Mucosa of descending colon (tissue), 3 donors: ENCODE measurements at regions not wholly inside any gene's neighbourhood (a gene's known extent, or its start where the extent isn't known, plus 50 kb on each side); places are given as distances from the start of the nearest gene placed in this dataset.

Experiments
- ATAC-seq: fragments of 200-7000 bp; cut with Tn5 transposase; one replicate; pipeline ENCODE4 v1.9.1; 2020; ENCODE audit warnings: mild to moderate bottlenecking, moderate library complexity
- DNase-seq, 3 donors: peaks; one replicate each; pipeline ENCODE4 v3.0.0-alpha.2; 2020
- H3K36me3 ChIP-seq: fragments of 200-600 bp; one replicate; pipeline ENCODE4 v1.8.0; 2021; ENCODE audit warnings: low read depth, mild to moderate bottlenecking
- H3K4me1 ChIP-seq: fragments of 200-600 bp; one replicate; pipeline ENCODE4 v1.8.0; 2021; ENCODE audit warnings: low read depth, mild to moderate bottlenecking
- H3K4me3 ChIP-seq: fragments of 200-600 bp; one replicate; pipeline ENCODE4 v1.8.0; 2021; ENCODE audit warnings: mild to moderate bottlenecking
- H3K9me3 ChIP-seq: fragments of 200-600 bp; one replicate; pipeline ENCODE4 v1.8.0; 2021; ENCODE audit warnings: mild to moderate bottlenecking
- intact Hi-C, 2 donors: fragments of 100-400 bp; cut with DNase I in 1 of 2; cut with micrococcal nuclease in 1 of 2; formaldehyde crosslinking; loops; one replicate each; pipeline versions ENCODE4 v1.11.0 to v1.11.1; 2022; cut with DNase I, micrococcal nuclease
- TF ChIP-seq, protein P1 (sequence below): fragments of 200-600 bp; IDR thresholded peaks from one replicate; pipeline ENCODE4 v1.8.0; 2022; ENCODE audit warnings: antibody characterized with exemption, mild to moderate bottlenecking
- donor health status: DM: no; HTN: no; CAD: no; lungs with moderate emphysema.
- donor health status: DM: no; HTN: no; CAD: no.
- donor health status: DM: no; HTN: yes; CAD: no.

- ATAC-seq, result no peak
- intact Hi-C loops, result no loop called here
- no peaks in the 10 kb centered on the region for H3K9me3 ChIP-seq
- no peaks in the 10 kb centered on the region for H3K36me3 ChIP-seq
- no peaks in the 10 kb centered on the region for H3K4me1 ChIP-seq
- TF ChIP-seq, protein P1, sequence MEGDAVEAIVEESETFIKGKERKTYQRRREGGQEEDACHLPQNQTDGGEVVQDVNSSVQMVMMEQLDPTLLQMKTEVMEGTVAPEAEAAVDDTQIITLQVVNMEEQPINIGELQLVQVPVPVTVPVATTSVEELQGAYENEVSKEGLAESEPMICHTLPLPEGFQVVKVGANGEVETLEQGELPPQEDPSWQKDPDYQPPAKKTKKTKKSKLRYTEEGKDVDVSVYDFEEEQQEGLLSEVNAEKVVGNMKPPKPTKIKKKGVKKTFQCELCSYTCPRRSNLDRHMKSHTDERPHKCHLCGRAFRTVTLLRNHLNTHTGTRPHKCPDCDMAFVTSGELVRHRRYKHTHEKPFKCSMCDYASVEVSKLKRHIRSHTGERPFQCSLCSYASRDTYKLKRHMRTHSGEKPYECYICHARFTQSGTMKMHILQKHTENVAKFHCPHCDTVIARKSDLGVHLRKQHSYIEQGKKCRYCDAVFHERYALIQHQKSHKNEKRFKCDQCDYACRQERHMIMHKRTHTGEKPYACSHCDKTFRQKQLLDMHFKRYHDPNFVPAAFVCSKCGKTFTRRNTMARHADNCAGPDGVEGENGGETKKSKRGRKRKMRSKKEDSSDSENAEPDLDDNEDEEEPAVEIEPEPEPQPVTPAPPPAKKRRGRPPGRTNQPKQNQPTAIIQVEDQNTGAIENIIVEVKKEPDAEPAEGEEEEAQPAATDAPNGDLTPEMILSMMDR, result no peak
- H3K4me3 ChIP-seq, result no peak overlapping the region
- no peak for DNase-seq
Measured at GRCh38 chr13:94827566-94827965, 115.2 kb upstream of the SOX21 start.

- no peaks in the 10 kb centered on the region for H3K36me3 ChIP-seq
- no peaks in the 10 kb centered on the region for H3K4me1 ChIP-seq
- no peak overlapping the region for H3K4me3 ChIP-seq
- intact Hi-C loops, result no loop called here
- TF ChIP-seq, protein P1, result no peak
- DNase-seq, result peak in 1 of 3 donors; percentile 50
- no peaks in the 10 kb centered on the region for H3K9me3 ChIP-seq
- ATAC-seq, result peak; percentile 26
Measured at GRCh38 chr13:94825507-94825906, 113.2 kb upstream of the SOX21 start.

- Histone ChIP-seq H3K9me3 (no peaks in the 10 kb centered on the region), H3K36me3 (no peaks in the 10 kb centered on the region), H3K4me1 (no peaks in the 10 kb centered on the region), H3K4me3 (no peak overlapping the region)
- TF ChIP-seq, protein P1, result no peak
- ATAC-seq (no peak), DNase-seq (no peak)
- intact Hi-C loops, result no loop called here
Measured at GRCh38 chr13:94824601-94825000, 112.3 kb upstream of the SOX21 start.

- Histone ChIP-seq H3K4me1 (no peaks in the 10 kb centered on the region), H3K9me3 (no peaks in the 10 kb centered on the region), H3K36me3 (no peaks in the 10 kb centered on the region), H3K4me3 (no peak overlapping the region)
- DNase-seq (no peak), ATAC-seq (no peak)
- TF ChIP-seq, protein P1, result no peak
- intact Hi-C loops, result no loop called here
Measured at GRCh38 chr13:94822356-94822755, 110.0 kb upstream of the SOX21 start.

- intact Hi-C loops, result no loop called here
Measured at GRCh38 chr13:94816256-94816655, 103.9 kb upstream of the SOX21 start.

More at GRCh38 chr13:94816256-94816655, 103.9 kb upstream of the SOX21 start:
- ATAC-seq (no peak), DNase-seq (no peak)
- Histone ChIP-seq H3K4me3 (no peak overlapping the region), H3K9me3 (no peaks in the 10 kb centered on the region), H3K4me1 (no peaks in the 10 kb centered on the region), H3K36me3 (no peaks in the 10 kb centered on the region)
- TF ChIP-seq, protein P1, result no peak
